CD14-positive monocyte (primary cell): ENCODE measurements at regions not wholly inside any gene's neighbourhood (a gene's known extent, or its start where the extent isn't known, plus 50 kb on each side); places are given as distances from the start of the nearest gene placed in this dataset.

ENCODE experiments used
- DNase-seq, 3 donors: peaks; one replicate each; pipeline ENCODE4 v3.0.0-alpha.2; 2011 to 2022
- H2AFZ ChIP-seq: 2 replicates; pipeline ENCODE4 v1.6.0; 2012; ENCODE audit warnings: mild to moderate bottlenecking, low read depth, low read length, inconsistent platforms; ENCODE audit not compliant: insufficient read depth, poor library complexity, severe bottlenecking
- H3K27ac ChIP-seq, 2 donors: 1 replicate in 1 of 2; 2 replicates in 1 of 2; pipeline ENCODE4 v1.5.1; 2012 to 2013; ENCODE audit warnings: low read length in 2 of 2, control low read depth in 1 of 2, inconsistent platforms in 1 of 2, low read depth in 1 of 2, mild to moderate bottlenecking in 1 of 2
- H3K27me3 ChIP-seq, 2 donors: one replicate each; pipeline versions ENCODE4 v1.6.0 to v1.6.1; 2011 to 2013; ENCODE audit warnings: low read length in 2 of 2; ENCODE audit not compliant: control insufficient read depth in 2 of 2, insufficient read depth in 2 of 2
- H3K36me3 ChIP-seq, 2 donors: replicated peaks in 1 of 2; 1 replicate in 1 of 2; 2 replicates in 1 of 2; pipeline versions ENCODE4 v1.5.1 to v1.6.1; 2012 to 2013; ENCODE audit warnings: low read length in 2 of 2, control low read depth in 1 of 2, inconsistent platforms in 1 of 2, mild to moderate bottlenecking in 1 of 2; ENCODE audit not compliant: insufficient read depth in 2 of 2, control insufficient read depth in 1 of 2
- H3K4me1 ChIP-seq, 2 donors: 1 replicate in 1 of 2; 2 replicates in 1 of 2; pipeline versions ENCODE4 v1.5.1 to v1.6.1; 2012 to 2013; ENCODE audit warnings: low read length in 2 of 2, control low read depth in 1 of 2, inconsistent platforms in 1 of 2, mild to moderate bottlenecking in 1 of 2, moderate library complexity in 1 of 2; ENCODE audit not compliant: insufficient read depth in 2 of 2, control insufficient read depth in 1 of 2
- H3K4me2 ChIP-seq: replicated peaks from 2 replicates; pipeline ENCODE3; 2012; ENCODE audit warnings: low read length, moderate library complexity, mild to moderate bottlenecking; ENCODE audit not compliant: poor library complexity, severe bottlenecking; ENCODE audit errors: extremely low read depth
- H3K4me3 ChIP-seq, 3 experiments: fragments of 200-600 bp in 1 of 3; sonication (generic) in 1 of 3; replicated peaks in 1 of 3; 1 replicate in 2 of 3; 2 replicates in 1 of 3; pipeline ENCODE4 v1.5.1; 2011 to 2013; ENCODE audit warnings: low read length in 3 of 3, mild to moderate bottlenecking in 3 of 3, control low read depth in 2 of 3, low read depth in 2 of 3, inconsistent platforms in 1 of 3, moderate library complexity in 1 of 3
- H3K79me2 ChIP-seq: 2 replicates; pipeline ENCODE4 v1.6.0; 2012; ENCODE audit warnings: mild to moderate bottlenecking, control low read depth, inconsistent platforms, low read length, moderate library complexity; ENCODE audit not compliant: insufficient read depth
- H3K9ac ChIP-seq: 2 replicates; pipeline ENCODE4 v1.6.0; 2017; ENCODE audit warnings: low read length, mild to moderate bottlenecking; ENCODE audit not compliant: insufficient read depth, poor library complexity, severe bottlenecking
- H3K9me3 ChIP-seq, 2 donors: replicated peaks in 1 of 2; 1 replicate in 1 of 2; 2 replicates in 1 of 2; pipeline versions ENCODE4 v1.5.1 to v1.6.1; 2012 to 2013; ENCODE audit warnings: low read length in 2 of 2, control low read depth in 1 of 2; ENCODE audit not compliant: control insufficient read depth in 1 of 2, insufficient read depth in 1 of 2
- H4K20me1 ChIP-seq: 2 replicates; pipeline ENCODE4 v1.6.0; 2012; ENCODE audit warnings: mild to moderate bottlenecking, low read length, control low read depth, moderate library complexity; ENCODE audit not compliant: insufficient read depth
- H3K27ac Mint-ChIP-seq, 7 donors: one replicate each; pipeline ENCODE4 v1.8.0; 2020; ENCODE audit warnings: mild to moderate bottlenecking in 7 of 7, mixed read lengths in 7 of 7, moderate library complexity in 6 of 7, inconsistent platforms in 2 of 7
- H3K27me3 Mint-ChIP-seq, 3 donors: one replicate each; pipeline ENCODE4 v1.8.0; 2021 to 2022; ENCODE audit warnings: low read depth in 3 of 3, mild to moderate bottlenecking in 3 of 3, mixed read lengths in 3 of 3, moderate library complexity in 3 of 3, inconsistent platforms in 1 of 3
- H3K36me3 Mint-ChIP-seq, 2 donors: one replicate each; pipeline ENCODE4 v1.8.0; 2020; ENCODE audit warnings: mixed read lengths in 2 of 2, inconsistent platforms in 1 of 2, mild to moderate bottlenecking in 1 of 2
- H3K4me1 Mint-ChIP-seq: one replicate; pipeline ENCODE4 v1.8.0; 2020; ENCODE audit warnings: mild to moderate bottlenecking, mixed read lengths
- H3K4me3 Mint-ChIP-seq, 2 donors: one replicate each; pipeline ENCODE4 v1.8.0; 2020; ENCODE audit warnings: mild to moderate bottlenecking in 2 of 2, mixed read lengths in 2 of 2, moderate library complexity in 1 of 2
- H3K9me3 Mint-ChIP-seq, 7 donors: one replicate each; pipeline ENCODE4 v1.8.0; 2020 to 2022; ENCODE audit warnings: mixed read lengths in 7 of 7, mild to moderate bottlenecking in 6 of 7, moderate library complexity in 6 of 7, inconsistent platforms in 2 of 7
- WGBS: methylation state at CpG from one replicate; pipeline ENCODE4 v1.1.5; 2013; ENCODE audit warnings: missing lambda C conversion rate; ENCODE audit not compliant: insufficient coverage; 5-methylcytosine and 5-hydroxymethylcytosine counted together
- intact Hi-C, 2 donors: fragments of 100-400 bp; cut with micrococcal nuclease; formaldehyde crosslinking; loops; one replicate each; pipeline versions ENCODE4 v1.15.0 to v1.15.1; 2023
- TF ChIP-seq, protein P1 (sequence below): fragments of 200-600 bp; IDR thresholded peaks from one replicate; pipeline ENCODE4 v1.8.0; 2022; ENCODE audit warnings: antibody characterized with exemption, mild to moderate bottlenecking

DNA sequence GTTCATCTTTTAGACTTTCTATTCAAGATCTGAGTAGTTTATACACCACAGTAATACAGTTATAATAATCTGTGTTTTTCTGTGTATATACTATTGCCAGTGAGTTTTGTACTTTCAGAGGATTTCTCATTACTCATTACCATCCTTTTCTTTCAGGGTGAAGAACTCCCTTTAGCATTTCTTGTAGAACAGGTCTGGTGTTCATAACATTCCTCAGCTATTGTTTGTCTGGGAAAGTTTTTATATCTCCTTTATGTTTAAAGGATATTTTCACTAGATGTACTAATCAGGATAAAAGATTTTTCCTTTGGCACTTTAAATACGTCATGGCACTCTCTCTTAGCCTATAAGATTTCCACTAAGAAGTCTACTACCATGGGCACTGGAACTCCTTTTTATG lies 705.5 kb downstream of the SLC4A3 start:
- Mint-ChIP-seq H3K27ac (no peak overlapping the region), H3K9me3 (peaks cover 3 to 16% (median 10%) of the 10 kb centered on the region in 7 donors), H3K4me1 (no peaks in the 10 kb centered on the region), H3K36me3 (no peaks in the 10 kb centered on the region), H3K4me3 (no peak overlapping the region), H3K27me3 (peaks cover 0 to 1% (median 0%) of the 10 kb centered on the region in 3 donors)
- Histone ChIP-seq H3K79me2 (no peaks in the 10 kb centered on the region), H3K9ac (no peak overlapping the region), H3K4me1 (no peaks in the 10 kb centered on the region), H3K4me2 (no peak overlapping the region), H3K4me3 (no peak overlapping the region), H3K27me3 (no peaks in the 10 kb centered on the region), H3K9me3 (peaks cover 18 to 19% of the 10 kb centered on the region in 2 donors), H2AFZ (no peak overlapping the region), H3K36me3 (no peaks in the 10 kb centered on the region), H3K27ac (no peak overlapping the region), H4K20me1 (no peaks in the 10 kb centered on the region)
- intact Hi-C loops = no loop called here
- 100% methylated on average over 1 of the region's 1 CpG for WGBS
- DNase-seq = no peak
- TF ChIP-seq, protein P1, sequence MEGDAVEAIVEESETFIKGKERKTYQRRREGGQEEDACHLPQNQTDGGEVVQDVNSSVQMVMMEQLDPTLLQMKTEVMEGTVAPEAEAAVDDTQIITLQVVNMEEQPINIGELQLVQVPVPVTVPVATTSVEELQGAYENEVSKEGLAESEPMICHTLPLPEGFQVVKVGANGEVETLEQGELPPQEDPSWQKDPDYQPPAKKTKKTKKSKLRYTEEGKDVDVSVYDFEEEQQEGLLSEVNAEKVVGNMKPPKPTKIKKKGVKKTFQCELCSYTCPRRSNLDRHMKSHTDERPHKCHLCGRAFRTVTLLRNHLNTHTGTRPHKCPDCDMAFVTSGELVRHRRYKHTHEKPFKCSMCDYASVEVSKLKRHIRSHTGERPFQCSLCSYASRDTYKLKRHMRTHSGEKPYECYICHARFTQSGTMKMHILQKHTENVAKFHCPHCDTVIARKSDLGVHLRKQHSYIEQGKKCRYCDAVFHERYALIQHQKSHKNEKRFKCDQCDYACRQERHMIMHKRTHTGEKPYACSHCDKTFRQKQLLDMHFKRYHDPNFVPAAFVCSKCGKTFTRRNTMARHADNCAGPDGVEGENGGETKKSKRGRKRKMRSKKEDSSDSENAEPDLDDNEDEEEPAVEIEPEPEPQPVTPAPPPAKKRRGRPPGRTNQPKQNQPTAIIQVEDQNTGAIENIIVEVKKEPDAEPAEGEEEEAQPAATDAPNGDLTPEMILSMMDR = no peak

DNA sequence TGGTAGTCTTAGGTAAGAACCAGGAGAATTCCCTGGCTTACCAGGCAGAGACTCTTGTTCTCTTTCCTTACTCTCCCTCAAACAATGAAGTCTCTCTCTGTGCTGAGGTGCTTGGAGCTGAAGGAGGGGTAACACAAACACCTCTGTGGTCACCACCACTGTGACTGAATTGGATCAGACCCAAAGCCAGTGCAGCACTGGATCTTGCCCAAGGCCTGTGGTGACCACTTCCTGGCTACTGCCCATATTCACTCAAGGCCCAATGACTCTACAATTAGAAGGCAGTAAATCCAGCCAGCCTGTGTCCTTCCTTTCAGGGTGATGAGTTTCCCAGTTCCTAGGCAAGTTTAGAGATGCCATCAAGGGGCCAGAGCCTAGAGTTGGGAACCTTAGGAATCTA lies 706.8 kb downstream of the SLC4A3 start:
- Histone ChIP-seq H3K4me2 (no peak overlapping the region), H3K27me3 (no peaks in the 10 kb centered on the region), H2AFZ (no peak overlapping the region), H3K27ac (no peak overlapping the region), H4K20me1 (no peaks in the 10 kb centered on the region), H3K9me3 (peaks cover 19 to 22% of the 10 kb centered on the region in 2 donors), H3K79me2 (no peaks in the 10 kb centered on the region), H3K36me3 (no peaks in the 10 kb centered on the region), H3K4me3 (no peak overlapping the region), H3K9ac (no peak overlapping the region), H3K4me1 (no peaks in the 10 kb centered on the region)
- peaks cover 3 to 16% (median 10%) of the 10 kb centered on the region in 7 donors for H3K9me3 Mint-ChIP-seq
- no peak overlapping the region for H3K27ac Mint-ChIP-seq
- no peak overlapping the region for H3K4me3 Mint-ChIP-seq
- intact Hi-C loops = no loop called here
- H3K4me1 Mint-ChIP-seq = no peaks in the 10 kb centered on the region
- no peak for DNase-seq
- no peaks in the 10 kb centered on the region for H3K36me3 Mint-ChIP-seq
- TF ChIP-seq, protein P1 = no peak
- peaks cover 0 to 1% (median 0%) of the 10 kb centered on the region in 3 donors for H3K27me3 Mint-ChIP-seq
